ENCODE measurements at regions not wholly inside any gene's neighbourhood (a gene's known extent, or its start where the extent isn't known, plus 50 kb on each side); places are given as distances from the start of the nearest gene placed in this dataset.

DNA sequence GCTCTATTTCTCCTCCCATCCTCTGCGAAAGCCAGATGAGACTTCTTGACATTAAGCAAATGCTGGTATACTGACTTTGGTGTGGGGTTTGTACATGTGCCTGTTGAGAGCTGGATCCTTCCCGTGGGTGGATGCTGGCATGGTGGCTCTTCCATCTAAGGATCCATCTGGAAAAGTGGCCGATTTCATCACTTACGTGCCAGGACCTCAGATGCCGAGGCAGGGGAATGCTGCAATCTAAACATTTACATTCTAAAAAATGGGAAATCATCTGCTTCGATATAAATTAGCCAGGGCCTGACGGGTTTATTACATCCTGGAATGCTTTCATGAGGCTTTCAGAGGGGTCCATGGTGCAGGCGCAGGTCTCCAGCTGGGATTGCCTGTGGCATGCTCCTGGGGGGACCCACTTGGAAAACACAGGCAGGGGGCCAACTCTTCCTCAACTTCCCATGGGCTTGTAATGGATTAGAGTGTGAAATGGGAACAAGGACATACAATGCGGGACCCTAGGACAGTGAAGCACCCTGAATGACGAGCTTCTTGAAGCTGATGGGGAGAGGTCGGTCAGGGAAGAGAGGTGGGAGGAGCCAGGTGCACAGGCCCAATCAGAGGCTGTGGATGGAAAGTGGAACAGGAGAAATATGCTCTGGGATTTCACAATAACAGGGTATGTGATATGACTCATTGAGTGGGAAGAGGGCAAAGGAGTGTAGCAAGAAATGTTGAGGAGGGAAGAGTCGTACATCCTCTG lies 105.5 kb upstream of the PITX1 start:
- Histone ChIP-seq H3K4me3 (replicated peaks in 1 of 3; ENCODE audit: insufficient read depth in 1 of 3, low read depth in 2 of 3, low read length in 3 of 3) (no peak overlapping the region), H2AFZ (ENCODE audit: low read length) (no peak overlapping the region), H3K4me2 (ENCODE audit: low read depth, low read length) (no peak overlapping the region), H3K4me1 (ENCODE audit: insufficient read depth, low read length) (peaks cover 48% of the 10 kb centered on the region), H3K27me3 (ENCODE audit: control insufficient read depth in 1 of 2, insufficient read depth in 2 of 2, low read length in 2 of 2) (no peaks in the 10 kb centered on the region), H3K36me3 (replicated peaks in 1 of 2; ENCODE audit: control insufficient read depth in 1 of 2, insufficient read depth in 2 of 2, low read length in 2 of 2) (no peaks in the 10 kb centered on the region), H3K9ac (ENCODE audit: insufficient read depth, low read depth, low read length) (no peak overlapping the region), H3K27ac (ENCODE audit: extremely low read length, insufficient read depth, low read length) (no peak overlapping the region), H4K20me1 (ENCODE audit: insufficient read depth, low read length) (no peaks in the 10 kb centered on the region), H3K79me2 (ENCODE audit: insufficient read depth, low read length) (no peaks in the 10 kb centered on the region), H3K9me3 (ENCODE audit: low read length) (no peaks in the 10 kb centered on the region)
- in situ Hi-C loops (cut with HindIII; ENCODE audit: extremely low pct_ligation_motif_present, low pct_unique_long_range_greater_than_20kb) = no loop called here
- ChIA-PET POLR2A (interaction anchor here (2.1 kb wide), 1 partner anchor 17 kb away, joined by 6 read pairs; no protein-coding TSS in a partner anchor), CTCF (ENCODE audit: low intra/inter-chr PET ratio, low total read pairs) (no interaction called here)
- 78% methylated on average over 12 of the region's 12 CpGs for WGBS (ENCODE audit: low lambda C conversion rate)
- ATAC-seq (peak; percentile 33; the same call in 2 of the 3 replicates), DNase-seq (ENCODE audit: low spot score) (peak; percentile 45), FAIRE-seq (no peak)
- intact Hi-C loops (cut with micrococcal nuclease; ENCODE audit: unreplicated experiment) = no loop called here
- BruUV-seq (replicated peaks) = no TSS peak
- TF ChIP-seq TFAP4 (IDR thresholded peaks at IDR 0.05; ENCODE audit: borderline replicate concordance, low read depth) (no peak), ZNF563 (CRISPR knock-in tag; IDR thresholded peaks at IDR 0.05) (no peak), TEAD3 (CRISPR knock-in tag; optimal IDR thresholded peaks at IDR 0.05; ENCODE audit: borderline replicate concordance) (peak; percentile 53), ATF3 (CRISPR knock-in tag; IDR thresholded peaks at IDR 0.05) (0 out of 2 replicates have a peak, but pooled peaks have one; percentile 23), CEBPB (IDR thresholded peaks at IDR 0.05; ENCODE audit: borderline replicate concordance, low read depth, low read length) (peak; percentile 90), GATAD2A (CRISPR knock-in tag; IDR thresholded peaks at IDR 0.05) (peak; percentile 40; the same call in 1 of the 2 replicates), CEBPG (CRISPR knock-in tag; IDR thresholded peaks at IDR 0.05) (peak; percentile 67), FOSL2 (CRISPR knock-in tag; IDR thresholded peaks at IDR 0.05) (peak; percentile 91)

All from HepG2 (cell line).